ENCODE measurements at regions not wholly inside any gene's neighbourhood (a gene's known extent, or its start where the extent isn't known, plus 50 kb on each side); places are given as distances from the start of the nearest gene placed in this dataset.

GRCh38 chrX:9349572-9350494, 115.0 kb upstream of the TBL1X start:
- no peaks in the 10 kb centered on the region for H3K27me3 Mint-ChIP-seq (ENCODE audit: insufficient read depth, unreplicated experiment)
- no peaks in the 10 kb centered on the region for H3K9me3 Mint-ChIP-seq (ENCODE audit: unreplicated experiment)
- DNase-seq: no peak
- no peak overlapping the region for H3K27ac Mint-ChIP-seq (ENCODE audit: unreplicated experiment)
- peaks cover 8% of the 10 kb centered on the region for H3K4me1 Mint-ChIP-seq (ENCODE audit: low read depth, unreplicated experiment)
- CTCF ChIA-PET: no interaction called here
- BruUV-seq (replicated peaks): no TSS peak
- no peaks in the 10 kb centered on the region for H3K4me1 ChIP-seq
- H3K36me3 Mint-ChIP-seq (ENCODE audit: insufficient read depth, unreplicated experiment): no peaks in the 10 kb centered on the region
- TF ChIP-seq, protein P1, sequence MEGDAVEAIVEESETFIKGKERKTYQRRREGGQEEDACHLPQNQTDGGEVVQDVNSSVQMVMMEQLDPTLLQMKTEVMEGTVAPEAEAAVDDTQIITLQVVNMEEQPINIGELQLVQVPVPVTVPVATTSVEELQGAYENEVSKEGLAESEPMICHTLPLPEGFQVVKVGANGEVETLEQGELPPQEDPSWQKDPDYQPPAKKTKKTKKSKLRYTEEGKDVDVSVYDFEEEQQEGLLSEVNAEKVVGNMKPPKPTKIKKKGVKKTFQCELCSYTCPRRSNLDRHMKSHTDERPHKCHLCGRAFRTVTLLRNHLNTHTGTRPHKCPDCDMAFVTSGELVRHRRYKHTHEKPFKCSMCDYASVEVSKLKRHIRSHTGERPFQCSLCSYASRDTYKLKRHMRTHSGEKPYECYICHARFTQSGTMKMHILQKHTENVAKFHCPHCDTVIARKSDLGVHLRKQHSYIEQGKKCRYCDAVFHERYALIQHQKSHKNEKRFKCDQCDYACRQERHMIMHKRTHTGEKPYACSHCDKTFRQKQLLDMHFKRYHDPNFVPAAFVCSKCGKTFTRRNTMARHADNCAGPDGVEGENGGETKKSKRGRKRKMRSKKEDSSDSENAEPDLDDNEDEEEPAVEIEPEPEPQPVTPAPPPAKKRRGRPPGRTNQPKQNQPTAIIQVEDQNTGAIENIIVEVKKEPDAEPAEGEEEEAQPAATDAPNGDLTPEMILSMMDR (IDR thresholded peaks at IDR 0.05; ENCODE audit: insufficient read depth in 1 of 2, low read depth in 1 of 2, low read length in 1 of 2, severe bottlenecking in 1 of 2, unreplicated experiment in 1 of 2): no peak
- no peaks in the 10 kb centered on the region for H3K27me3 ChIP-seq (replicated peaks; ENCODE audit: control insufficient read depth, insufficient read depth, low read length)
- intact Hi-C loops (cut with micrococcal nuclease; ENCODE audit: unreplicated experiment): no loop called here
- no peak overlapping the region for H3K4me3 ChIP-seq (ENCODE audit: low read depth, low read length)
- no peaks in the 10 kb centered on the region for H3K9me3 ChIP-seq
- H3K36me3 ChIP-seq (ENCODE audit: control insufficient read depth, insufficient read depth, low read length): no peaks in the 10 kb centered on the region
- no peak overlapping the region for H3K4me3 Mint-ChIP-seq (ENCODE audit: unreplicated experiment)
- POLR2A ChIA-PET: no interaction called here

- H3K9me3 Mint-ChIP-seq (ENCODE audit: unreplicated experiment): no peaks in the 10 kb centered on the region
- no peak for DNase-seq
- Histone ChIP-seq H3K27me3 (replicated peaks; ENCODE audit: control insufficient read depth, insufficient read depth, low read length) (no peaks in the 10 kb centered on the region), H3K9me3 (no peaks in the 10 kb centered on the region), H3K36me3 (ENCODE audit: control insufficient read depth, insufficient read depth, low read length) (no peaks in the 10 kb centered on the region), H3K4me3 (ENCODE audit: low read depth, low read length) (no peak overlapping the region), H3K4me1 (no peaks in the 10 kb centered on the region)
- BruUV-seq (replicated peaks): no TSS peak
- CTCF ChIA-PET: no interaction called here
- POLR2A ChIA-PET: no interaction called here
- H3K27me3 Mint-ChIP-seq (ENCODE audit: insufficient read depth, unreplicated experiment): no peaks in the 10 kb centered on the region
- no peak overlapping the region for H3K4me3 Mint-ChIP-seq (ENCODE audit: unreplicated experiment)
- peaks cover 8% of the 10 kb centered on the region for H3K4me1 Mint-ChIP-seq (ENCODE audit: low read depth, unreplicated experiment)
- no peaks in the 10 kb centered on the region for H3K36me3 Mint-ChIP-seq (ENCODE audit: insufficient read depth, unreplicated experiment)
- TF ChIP-seq, protein P1 (IDR thresholded peaks at IDR 0.05; ENCODE audit: insufficient read depth in 1 of 2, low read depth in 1 of 2, low read length in 1 of 2, severe bottlenecking in 1 of 2, unreplicated experiment in 1 of 2): no peak
- no peak overlapping the region for H3K27ac Mint-ChIP-seq (ENCODE audit: unreplicated experiment)
- intact Hi-C loops (cut with micrococcal nuclease; ENCODE audit: unreplicated experiment): no loop called here
Observed at GRCh38 chrX:9351126-9351525, 113.7 kb upstream of the TBL1X start.

DNA sequence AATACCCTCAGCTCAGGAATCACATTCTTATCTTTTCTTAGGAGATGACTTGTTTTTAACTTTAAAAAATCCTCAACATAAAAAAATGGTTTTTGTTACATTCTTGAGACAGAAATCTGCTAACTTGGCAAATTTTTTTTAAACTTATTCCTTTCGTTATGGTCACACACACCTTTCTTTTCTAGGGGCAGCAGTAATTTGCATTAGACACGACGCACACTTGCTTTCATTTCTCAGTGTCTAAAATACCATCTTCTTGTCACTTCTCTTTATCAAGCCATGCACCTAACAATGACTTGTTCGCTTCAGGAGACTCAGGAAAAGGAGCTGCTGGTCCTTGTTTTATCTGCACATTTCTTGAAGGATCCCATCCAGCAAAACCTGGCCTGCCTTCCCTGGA, 112.6 kb upstream of the TBL1X start:
- no peak overlapping the region for H3K4me3 ChIP-seq (ENCODE audit: low read depth, low read length)
- no peaks in the 10 kb centered on the region for H3K36me3 ChIP-seq (ENCODE audit: control insufficient read depth, insufficient read depth, low read length)
- Mint-ChIP-seq H3K4me3 (ENCODE audit: unreplicated experiment) (no peak overlapping the region), H3K4me1 (ENCODE audit: low read depth, unreplicated experiment) (peaks cover 8% of the 10 kb centered on the region), H3K9me3 (ENCODE audit: unreplicated experiment) (no peaks in the 10 kb centered on the region), H3K36me3 (ENCODE audit: insufficient read depth, unreplicated experiment) (no peaks in the 10 kb centered on the region), H3K27ac (ENCODE audit: unreplicated experiment) (no peak overlapping the region), H3K27me3 (ENCODE audit: insufficient read depth, unreplicated experiment) (no peaks in the 10 kb centered on the region)
- no TSS peak for BruUV-seq (replicated peaks)
- ChIA-PET CTCF (interaction anchor here (0.6 kb wide), 1 partner anchor 36 kb away, joined by 4 read pairs; no protein-coding TSS in a partner anchor), POLR2A (no interaction called here)
- H3K9me3 ChIP-seq: no peaks in the 10 kb centered on the region
- intact Hi-C loops (cut with micrococcal nuclease; ENCODE audit: unreplicated experiment): no loop called here
- no peak for DNase-seq
- no peaks in the 10 kb centered on the region for H3K4me1 ChIP-seq
- TF ChIP-seq, protein P1 (IDR thresholded peaks at IDR 0.05; ENCODE audit: insufficient read depth in 1 of 2, low read depth in 1 of 2, low read length in 1 of 2, severe bottlenecking in 1 of 2, unreplicated experiment in 1 of 2): no peak
- no peaks in the 10 kb centered on the region for H3K27me3 ChIP-seq (replicated peaks; ENCODE audit: control insufficient read depth, insufficient read depth, low read length)

All from Caco-2 (cell line).